Smooth muscle cell of the brain vasculature (primary cell): ENCODE measurements at regions not wholly inside any gene's neighbourhood (a gene's known extent, or its start where the extent isn't known, plus 50 kb on each side); places are given as distances from the start of the nearest gene placed in this dataset.

Experiments used
- DNase-seq: peaks from one replicate; pipeline ENCODE4 v3.0.0-alpha.2; 2012; ENCODE audit warnings: low read depth, low spot score

GRCh38 chr4:111847296-111848008 is 297.8 kb upstream of the FAM241A start:
- DNase-seq: no peak

- DNase-seq: no peak
Measured at GRCh38 chr4:111849746-111850284, 295.4 kb upstream of the FAM241A start.

GRCh38 chr4:111854494-111855087 is 290.7 kb upstream of the FAM241A start:
- DNase-seq: peak; percentile 2

GRCh38 chr4:111855308-111855707 is 289.9 kb upstream of the FAM241A start:
- DNase-seq: no peak

GRCh38 chr4:111864066-111864465 is 281.2 kb upstream of the FAM241A start:
- no peak for DNase-seq

- DNase-seq: no peak
Measured at GRCh38 chr4:111869339-111869738, 275.9 kb upstream of the FAM241A start.

GRCh38 chr4:111871802-111872201 is 273.5 kb upstream of the FAM241A start:
- no peak for DNase-seq

GRCh38 chr4:111873801-111874200 is 271.5 kb upstream of the FAM241A start:
- no peak for DNase-seq

- DNase-seq: no peak
Measured at GRCh38 chr4:111879539-111879938, 265.7 kb upstream of the FAM241A start.

- no peak for DNase-seq
Measured at GRCh38 chr4:111880116-111880515, 265.1 kb upstream of the FAM241A start.

- no peak for DNase-seq
Measured at GRCh38 chr4:111883557-111883999, 261.7 kb upstream of the FAM241A start.

- no peak for DNase-seq
Measured at GRCh38 chr4:111890412-111890811, 254.8 kb upstream of the FAM241A start.

GRCh38 chr4:111905511-111905910 is 239.7 kb upstream of the FAM241A start:
- DNase-seq: no peak

- no peak for DNase-seq
Measured at GRCh38 chr4:111919639-111920038, 225.6 kb upstream of the FAM241A start.

- no peak for DNase-seq
Measured at GRCh38 chr4:111921714-111922113, 223.5 kb upstream of the FAM241A start.

- DNase-seq: no peak
Measured at GRCh38 chr4:111923786-111924185, 221.5 kb upstream of the FAM241A start.

- no peak for DNase-seq
Measured at GRCh38 chr4:111924696-111925095, 220.6 kb upstream of the FAM241A start.

GRCh38 chr4:111930659-111931058 is 214.6 kb upstream of the FAM241A start:
- DNase-seq: no peak

- no peak for DNase-seq
Measured at GRCh38 chr4:111933703-111934102, 211.6 kb upstream of the FAM241A start.

GRCh38 chr4:111934314-111934713 is 210.9 kb upstream of the FAM241A start:
- DNase-seq: no peak

- DNase-seq: no peak
Measured at GRCh38 chr4:111937368-111937767, 207.9 kb upstream of the FAM241A start.

GRCh38 chr4:111941957-111942356 is 203.3 kb upstream of the FAM241A start:
- DNase-seq: no peak

- DNase-seq: no peak
Measured at GRCh38 chr4:111943796-111944203, 201.5 kb upstream of the FAM241A start.
